Nephron (organoid): ENCODE measurements at regions not wholly inside any gene's neighbourhood (a gene's known extent, or its start where the extent isn't known, plus 50 kb on each side); places are given as distances from the start of the nearest gene placed in this dataset.

Experiments
- H3K27ac Mint-ChIP-seq, 3 experiments: 2 replicates each; pipeline ENCODE4 v1.8.0; 2020; ENCODE audit warnings: mixed read lengths in 3 of 3, mild to moderate bottlenecking in 2 of 3, moderate library complexity in 1 of 3
- H3K27me3 Mint-ChIP-seq: 2 replicates; pipeline ENCODE4 v1.8.0; 2021; ENCODE audit warnings: low read depth, mild to moderate bottlenecking, moderate library complexity, mixed read lengths
- H3K36me3 Mint-ChIP-seq: 2 replicates; pipeline ENCODE4 v1.8.0; 2020; ENCODE audit warnings: low read depth, mixed read lengths
- H3K4me1 Mint-ChIP-seq: 2 replicates; pipeline ENCODE4 v1.8.0; 2020; ENCODE audit warnings: mixed read lengths
- H3K4me3 Mint-ChIP-seq, 3 experiments: 2 replicates each; pipeline ENCODE4 v1.8.0; 2020; ENCODE audit warnings: mild to moderate bottlenecking in 3 of 3, mixed read lengths in 3 of 3, moderate library complexity in 2 of 3
- H3K9me3 Mint-ChIP-seq: 2 replicates; pipeline ENCODE4 v1.8.0; 2020; ENCODE audit warnings: mixed read lengths
- CTCF ChIP-seq, 3 experiments: fragments of 200-600 bp; sonication (generic); IDR thresholded peaks; one replicate each; pipeline ENCODE4 v1.5.0; 2021; ENCODE audit warnings: antibody characterized with exemption in 3 of 3; ENCODE audit not compliant: unreplicated experiment in 3 of 3

DNA sequence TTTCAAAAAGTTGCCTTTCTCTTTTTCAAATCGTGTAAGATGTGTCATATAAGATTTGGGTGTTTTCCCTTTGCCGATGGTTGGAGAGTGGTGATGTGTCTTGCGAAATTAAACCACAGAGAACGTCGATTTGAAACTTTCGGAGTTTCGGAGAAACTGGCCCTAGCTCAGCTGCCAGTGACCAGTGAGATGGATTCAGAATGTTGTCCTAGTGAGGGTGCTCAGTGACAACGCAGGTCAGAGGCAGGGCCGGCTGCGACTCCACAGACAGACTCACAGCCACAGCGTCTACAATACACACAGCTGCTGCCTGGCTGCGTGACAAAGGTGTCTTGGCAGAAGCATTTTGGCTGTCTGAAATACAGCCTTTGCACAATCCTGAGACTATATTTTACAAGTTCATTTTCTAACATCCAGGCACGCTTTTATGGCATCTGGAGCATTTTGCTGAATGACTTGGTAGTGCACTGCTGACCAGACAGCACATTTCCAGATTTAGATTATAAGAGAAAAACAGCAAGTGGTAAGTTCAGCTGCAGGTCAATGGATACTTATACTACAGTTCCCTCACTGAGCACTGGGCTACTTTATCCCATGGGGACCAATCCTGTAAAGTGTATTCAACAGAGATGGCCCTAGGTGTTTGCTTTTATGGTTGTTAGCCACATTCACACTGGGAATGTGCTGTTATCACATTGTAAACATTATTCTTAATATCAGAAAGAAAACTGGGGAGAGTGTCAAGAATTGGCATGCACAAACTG, 207.5 kb downstream of the KCNRG start:
- Mint-ChIP-seq H3K4me3 (peak overlapping the region in 1 of 3 experiments; percentile 43), H3K9me3 (no peaks in the 10 kb centered on the region), H3K4me1 (peaks cover 61% of the 10 kb centered on the region), H3K27me3 (no peaks in the 10 kb centered on the region), H3K27ac (peak overlapping the region; percentile 77 to 86 (median 85)), H3K36me3 (no peaks in the 10 kb centered on the region)
- TF ChIP-seq CTCF (IDR thresholded peaks at IDR 0.05; ENCODE audit: unreplicated experiment in 3 of 3) = no peak

GRCh38 chr13:50224534-50224933, 209.3 kb downstream of the KCNRG start:
- no peak for TF ChIP-seq CTCF (IDR thresholded peaks at IDR 0.05; ENCODE audit: unreplicated experiment in 3 of 3)
- H3K27ac Mint-ChIP-seq = peak overlapping the region in 1 of 3 experiments; percentile 27
- no peaks in the 10 kb centered on the region for H3K9me3 Mint-ChIP-seq
- H3K36me3 Mint-ChIP-seq = no peaks in the 10 kb centered on the region
- H3K4me1 Mint-ChIP-seq = peaks cover 71% of the 10 kb centered on the region
- H3K27me3 Mint-ChIP-seq = no peaks in the 10 kb centered on the region
- no peak overlapping the region for H3K4me3 Mint-ChIP-seq

DNA sequence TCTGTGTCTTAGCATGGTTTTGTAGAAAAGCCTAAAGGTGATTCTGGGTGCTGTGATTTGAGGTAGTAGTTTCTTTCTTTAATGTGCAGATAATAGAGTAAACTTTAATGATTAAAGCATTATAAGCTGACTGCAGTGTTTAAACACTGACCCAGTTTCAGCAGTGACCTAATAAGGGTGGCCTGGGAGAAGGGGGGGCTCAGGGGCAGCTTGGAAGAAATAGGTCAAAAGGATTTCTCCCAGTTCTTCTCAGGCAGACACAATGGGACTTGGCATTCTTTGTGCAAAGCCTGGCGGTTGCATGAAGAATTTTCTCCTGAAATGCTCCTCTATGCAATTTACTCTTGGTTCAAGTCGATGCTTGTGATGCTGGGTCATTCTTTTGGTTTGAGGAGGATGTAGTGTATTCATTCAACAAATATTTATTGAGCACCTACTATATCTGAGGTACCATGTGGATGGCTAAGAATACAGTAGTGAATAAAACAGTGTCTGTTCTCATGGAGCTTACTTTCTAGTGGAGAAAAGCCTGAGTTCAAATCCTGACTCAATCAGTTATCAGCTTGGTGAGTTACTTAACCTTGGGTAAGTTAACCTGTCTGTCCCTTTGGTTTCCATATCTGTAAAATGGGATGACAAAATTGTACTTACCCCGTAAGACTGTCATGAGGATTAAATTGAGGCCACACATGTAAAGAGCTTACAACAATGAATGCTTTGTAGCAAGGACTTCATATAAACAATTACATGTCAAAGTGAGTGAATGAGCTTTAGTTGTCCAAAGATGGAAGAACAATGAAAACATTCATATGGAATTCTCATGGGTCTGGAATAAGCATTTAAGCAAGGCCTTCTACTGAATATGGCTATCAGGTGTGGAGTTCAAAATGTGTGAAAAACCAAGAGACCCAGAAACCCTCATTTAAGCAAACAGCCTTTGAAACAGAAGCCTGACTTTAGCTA, 210.2 kb downstream of the KCNRG start:
- Mint-ChIP-seq H3K27ac (peak overlapping the region in 1 of 3 experiments; percentile 27), H3K4me3 (no peak overlapping the region), H3K9me3 (no peaks in the 10 kb centered on the region), H3K36me3 (no peaks in the 10 kb centered on the region), H3K27me3 (no peaks in the 10 kb centered on the region), H3K4me1 (peaks cover 80% of the 10 kb centered on the region)
- no peak for TF ChIP-seq CTCF (IDR thresholded peaks at IDR 0.05; ENCODE audit: unreplicated experiment in 3 of 3)

GRCh38 chr13:50226515-50227155, 211.4 kb downstream of the KCNRG start:
- H3K27me3 Mint-ChIP-seq = no peaks in the 10 kb centered on the region
- no peaks in the 10 kb centered on the region for H3K36me3 Mint-ChIP-seq
- peaks cover 3% of the 10 kb centered on the region for H3K9me3 Mint-ChIP-seq
- no peak for TF ChIP-seq CTCF (IDR thresholded peaks at IDR 0.05; ENCODE audit: unreplicated experiment in 3 of 3)
- no peak overlapping the region for H3K4me3 Mint-ChIP-seq
- peak overlapping the region in 2 of 3 experiments; percentile 11 to 46 for H3K27ac Mint-ChIP-seq
- H3K4me1 Mint-ChIP-seq = peaks cover 77% of the 10 kb centered on the region

DNA sequence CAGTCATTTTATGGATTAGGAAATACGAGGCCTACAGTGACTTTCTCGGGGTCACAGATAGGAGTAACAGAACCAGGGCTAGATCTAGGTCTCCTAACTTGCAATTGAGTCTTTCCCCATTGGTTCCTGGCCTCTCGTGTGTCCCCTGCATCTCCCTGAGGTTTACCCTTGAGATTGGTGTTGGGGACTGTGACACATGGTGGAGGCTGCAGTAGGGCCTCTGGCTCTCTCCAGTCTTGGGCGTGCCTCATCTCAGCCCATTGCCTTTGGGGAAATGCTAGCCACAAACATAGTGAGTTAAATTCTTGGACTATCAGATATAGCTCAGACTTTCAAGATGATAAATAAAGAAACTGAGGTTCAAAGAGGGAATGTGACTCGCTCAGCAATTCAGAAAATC, 212.1 kb downstream of the KCNRG start:
- TF ChIP-seq CTCF (IDR thresholded peaks at IDR 0.05; ENCODE audit: unreplicated experiment in 3 of 3) = no peak
- no peak overlapping the region for H3K4me3 Mint-ChIP-seq
- H3K36me3 Mint-ChIP-seq = no peaks in the 10 kb centered on the region
- H3K9me3 Mint-ChIP-seq = peaks cover 3% of the 10 kb centered on the region
- no peaks in the 10 kb centered on the region for H3K27me3 Mint-ChIP-seq
- H3K4me1 Mint-ChIP-seq = peaks cover 70% of the 10 kb centered on the region
- peak overlapping the region in 2 of 3 experiments; percentile 11 to 23 for H3K27ac Mint-ChIP-seq
